Tibial nerve (tissue), 4 donors: ENCODE measurements at regions not wholly inside any gene's neighbourhood (a gene's known extent, or its start where the extent isn't known, plus 50 kb on each side); places are given as distances from the start of the nearest gene placed in this dataset.
A peak's percentile ranks its signal among the peaks of the same experiment; 100 is the strongest.

ENCODE experiments used
- DNase-seq, 2 donors: peaks; one replicate each; pipeline ENCODE4 v3.0.0-alpha.2; 2019; ENCODE audit warnings: low spot score in 2 of 2
- H3K27ac ChIP-seq, 4 donors: fragments of 200-600 bp; sonication (generic) in 3 of 4; one replicate each; pipeline ENCODE4 v1.5.1; 2017 to 2019; ENCODE audit warnings: mild to moderate bottlenecking in 1 of 4
- H3K27me3 ChIP-seq, 2 donors: fragments of 200-600 bp; sonication (generic) in 1 of 2; one replicate each; pipeline versions ENCODE4 v1.5.1 to v1.6.0; 2017 to 2019
- H3K36me3 ChIP-seq, 3 donors: fragments of 200-600 bp; sonication (generic); one replicate each; pipeline ENCODE4 v1.5.1; 2018 to 2019
- H3K4me1 ChIP-seq, 4 donors: fragments of 200-600 bp; sonication (generic) in 3 of 4; one replicate each; pipeline ENCODE4 v1.5.1; 2017 to 2019
- H3K4me3 ChIP-seq, 4 donors: fragments of 200-600 bp; sonication (generic) in 3 of 4; one replicate each; pipeline ENCODE4 v1.5.1; 2017 to 2019; ENCODE audit warnings: mild to moderate bottlenecking in 1 of 4, moderate library complexity in 1 of 4
- H3K9me3 ChIP-seq, 4 donors: fragments of 200-600 bp; sonication (generic) in 3 of 4; one replicate each; pipeline ENCODE4 v1.5.1; 2017 to 2019
- CTCF ChIP-seq, 5 experiments: fragments of 200-600 bp in 3 of 5; fragments of 450-650 bp in 2 of 5; sonication (generic) in 3 of 5; IDR thresholded peaks; one replicate each; pipeline ENCODE4 v1.5.1; 2016 to 2019; ENCODE audit warnings: antibody characterized with exemption in 5 of 5, mild to moderate bottlenecking in 3 of 5, moderate library complexity in 2 of 5
- EP300 ChIP-seq, 2 donors: sonication (generic); formaldehyde crosslinking; IDR thresholded peaks; one replicate each; pipeline ENCODE4 v1.6.1; 2017; ENCODE audit warnings: antibody characterized with exemption in 2 of 2, mild to moderate bottlenecking in 1 of 2
- POLR2A ChIP-seq, 2 donors: fragments of 450-650 bp; IDR thresholded peaks; one replicate each; pipeline ENCODE4 v1.6.1; 2017; ENCODE audit warnings: antibody characterized with exemption in 2 of 2, mild to moderate bottlenecking in 2 of 2, moderate library complexity in 2 of 2
- WGBS, 2 donors: methylation state at CpG; one replicate each; pipeline ENCODE4 v1.1.5; 2018; 5-methylcytosine and 5-hydroxymethylcytosine counted together

DNA sequence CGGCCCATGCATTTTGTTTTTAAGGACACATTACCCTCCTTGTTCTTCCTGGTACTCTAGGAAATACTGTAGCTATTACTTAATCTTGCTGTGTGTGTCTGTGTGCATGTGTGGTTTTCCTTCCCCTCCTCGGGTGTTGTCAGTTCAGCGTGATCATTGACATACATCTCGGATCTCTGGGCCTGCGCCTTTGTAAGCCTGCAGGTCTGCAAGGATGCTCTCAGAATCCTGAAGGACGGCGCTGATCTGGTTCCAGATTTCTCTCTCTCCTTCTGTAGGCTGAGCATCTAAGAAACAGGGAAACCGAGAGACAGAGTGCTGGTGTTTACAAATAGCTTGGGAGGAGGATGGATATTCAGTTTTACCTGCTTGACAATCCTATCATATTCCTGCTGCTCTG lies 100.2 kb downstream of the CYRIA start:
- H3K27ac ChIP-seq: no peak overlapping the region
- no peaks in the 10 kb centered on the region for H3K9me3 ChIP-seq
- 88 to 93% methylated on average over 8 of the region's 8 CpGs for WGBS, 2 donors
- H3K4me1 ChIP-seq: no peaks in the 10 kb centered on the region
- H3K4me3 ChIP-seq: no peak overlapping the region
- H3K27me3 ChIP-seq: no peaks in the 10 kb centered on the region
- no peak for DNase-seq
- H3K36me3 ChIP-seq: peaks cover 0 to 14% (median 0%) of the 10 kb centered on the region in 3 donors
- TF ChIP-seq POLR2A (IDR thresholded peaks at IDR 0.05) (no peak), CTCF (IDR thresholded peaks at IDR 0.05) (no peak), EP300 (IDR thresholded peaks at IDR 0.05) (no peak)

DNA sequence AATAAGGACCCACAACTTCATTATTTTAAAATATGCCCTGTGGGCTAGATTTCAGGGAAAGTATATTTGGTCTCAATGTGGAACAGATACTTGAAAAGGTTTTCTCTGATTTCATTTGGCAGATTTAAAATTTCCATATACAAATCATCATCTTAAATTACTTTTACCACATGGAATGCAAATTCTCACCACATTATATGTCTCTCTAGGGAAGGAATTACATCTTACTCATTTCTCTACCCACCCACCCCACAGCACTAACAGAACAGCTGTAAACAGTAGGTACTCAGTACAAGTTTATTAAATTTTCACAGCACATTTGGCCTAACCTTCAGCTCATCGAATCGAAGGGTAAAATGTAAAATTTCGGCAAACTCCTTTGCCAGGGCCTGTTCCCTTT lies 104.0 kb downstream of the CYRIA start:
- Histone ChIP-seq H3K27ac (no peak overlapping the region), H3K9me3 (no peaks in the 10 kb centered on the region), H3K36me3 (peaks cover 0 to 30% (median 0%) of the 10 kb centered on the region in 3 donors), H3K27me3 (no peaks in the 10 kb centered on the region), H3K4me3 (no peak overlapping the region), H3K4me1 (no peaks in the 10 kb centered on the region)
- no peak for TF ChIP-seq CTCF (IDR thresholded peaks at IDR 0.05)
- TF ChIP-seq EP300 (IDR thresholded peaks at IDR 0.05): no peak
- TF ChIP-seq POLR2A (IDR thresholded peaks at IDR 0.05): no peak
- WGBS, 2 donors: 97 to 99% methylated on average over 3 of the region's 3 CpGs
- no peak for DNase-seq

DNA sequence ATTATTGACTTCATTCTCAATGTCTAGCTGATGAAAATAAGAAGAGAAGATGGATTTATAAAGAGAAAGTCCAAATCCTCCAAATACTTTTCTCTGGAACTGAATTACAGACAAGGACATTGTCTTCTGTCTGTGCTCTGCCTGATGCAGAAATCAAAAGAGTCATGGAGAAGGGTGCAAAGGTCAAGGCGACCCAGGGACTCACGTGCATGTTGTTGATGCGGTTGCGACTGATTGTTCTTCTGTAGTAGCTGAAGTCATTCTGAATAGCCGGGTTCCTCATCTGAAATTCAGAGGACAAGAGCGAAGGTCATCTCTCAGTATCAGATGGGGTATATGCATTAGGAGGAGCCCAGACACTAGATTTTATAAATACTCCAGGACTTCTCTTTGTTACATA lies 104.4 kb downstream of the CYRIA start:
- Histone ChIP-seq H3K36me3 (peaks cover 0 to 34% (median 0%) of the 10 kb centered on the region in 3 donors), H3K27me3 (no peaks in the 10 kb centered on the region), H3K4me1 (no peaks in the 10 kb centered on the region), H3K27ac (no peak overlapping the region), H3K4me3 (no peak overlapping the region), H3K9me3 (no peaks in the 10 kb centered on the region)
- 69 to 77% methylated on average over 6 of the region's 6 CpGs for WGBS, 2 donors
- no peak for DNase-seq
- TF ChIP-seq POLR2A (IDR thresholded peaks at IDR 0.05): no peak
- TF ChIP-seq EP300 (IDR thresholded peaks at IDR 0.05): no peak
- no peak for TF ChIP-seq CTCF (IDR thresholded peaks at IDR 0.05)

DNA sequence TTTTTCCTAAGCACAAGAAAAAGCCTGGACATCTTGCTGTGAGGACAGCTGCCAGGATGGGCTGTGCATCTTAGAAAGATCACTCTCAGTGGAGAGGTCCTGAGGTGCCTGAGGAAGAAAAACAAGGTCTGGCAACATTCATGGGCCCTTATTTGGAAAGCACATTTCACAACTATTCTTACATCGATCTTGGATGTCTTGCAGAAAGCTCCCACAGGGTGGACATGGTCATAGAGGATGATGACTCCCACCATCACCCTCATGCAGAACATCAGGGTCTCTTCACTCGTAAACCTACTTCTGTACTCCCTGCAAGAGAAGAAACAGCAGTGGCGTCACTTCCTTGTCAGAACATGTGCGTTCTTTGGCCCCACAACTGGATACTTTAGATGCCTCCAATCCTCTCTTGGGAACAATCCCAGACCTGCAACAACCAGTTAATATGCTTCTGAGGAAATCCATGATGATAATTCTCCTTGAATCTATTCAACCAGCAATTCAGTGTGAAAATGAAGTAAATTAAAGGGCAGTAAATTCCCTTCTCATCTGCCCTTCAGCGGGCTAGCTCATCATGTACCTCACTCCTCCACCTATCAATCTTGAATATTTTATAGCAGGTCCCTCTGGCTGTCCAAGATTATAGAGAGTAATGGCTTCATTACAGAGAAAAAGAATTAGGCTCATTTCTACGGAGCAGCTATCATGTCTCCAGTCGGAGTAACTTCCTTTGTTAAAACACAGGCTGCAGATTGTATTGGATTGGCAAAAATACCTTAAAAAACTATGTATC lies 106.2 kb downstream of the CYRIA start:
- H3K9me3 ChIP-seq: no peaks in the 10 kb centered on the region
- no peaks in the 10 kb centered on the region for H3K27me3 ChIP-seq
- TF ChIP-seq EP300 (IDR thresholded peaks at IDR 0.05): no peak
- TF ChIP-seq POLR2A (IDR thresholded peaks at IDR 0.05): no peak
- TF ChIP-seq CTCF (IDR thresholded peaks at IDR 0.05): no peak
- H3K36me3 ChIP-seq: peaks cover 0 to 45% (median 0%) of the 10 kb centered on the region in 3 donors
- no peak overlapping the region for H3K4me3 ChIP-seq
- DNase-seq: peak in 1 of 2 donors; percentile 10
- H3K4me1 ChIP-seq: no peaks in the 10 kb centered on the region
- WGBS, 2 donors: 76 to 87% methylated on average over 7 of the region's 7 CpGs
- no peak overlapping the region for H3K27ac ChIP-seq

DNA sequence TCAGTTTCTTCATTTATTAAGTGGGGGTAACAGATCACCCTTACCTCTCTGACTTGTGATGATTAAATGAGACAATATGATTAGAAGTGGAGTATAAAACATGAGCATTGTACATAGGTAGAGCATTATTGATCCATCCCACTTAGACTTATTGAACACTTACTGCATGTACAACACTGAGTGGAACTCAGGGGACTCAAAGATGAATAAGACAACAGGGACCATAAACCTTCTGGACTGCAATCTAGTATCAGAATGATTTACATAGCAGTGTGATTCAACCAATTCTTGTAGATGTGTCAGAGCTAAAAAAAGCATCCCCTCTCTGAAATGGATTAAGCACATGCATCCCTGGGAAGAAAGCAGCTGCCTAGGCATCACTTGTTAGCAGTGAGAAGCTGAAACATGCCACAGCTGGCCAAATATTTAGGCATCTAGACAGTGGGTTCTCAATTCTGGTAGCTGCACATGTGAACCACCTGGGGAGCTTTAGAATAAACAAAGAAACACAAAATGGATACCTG lies 111.5 kb downstream of the CYRIA start:
- H3K36me3 ChIP-seq: peaks cover 0 to 27% (median 0%) of the 10 kb centered on the region in 3 donors

More for the DNA sequence above, 111.5 kb downstream of the CYRIA start:
- no peaks in the 10 kb centered on the region for H3K4me1 ChIP-seq
- H3K4me3 ChIP-seq: no peak overlapping the region
- no peak overlapping the region for H3K27ac ChIP-seq
- TF ChIP-seq POLR2A (IDR thresholded peaks at IDR 0.05) (no peak), CTCF (IDR thresholded peaks at IDR 0.05) (no peak), EP300 (IDR thresholded peaks at IDR 0.05) (no peak)
- H3K9me3 ChIP-seq: no peaks in the 10 kb centered on the region
- no peak for DNase-seq
- no peaks in the 10 kb centered on the region for H3K27me3 ChIP-seq
